Heart left ventricle (tissue), 13 donors: ENCODE measurements at regions not wholly inside any gene's neighbourhood (a gene's known extent, or its start where the extent isn't known, plus 50 kb on each side); places are given as distances from the start of the nearest gene placed in this dataset.

ENCODE experiments used
- POLR2A ChIP-seq, 2 donors: fragments of 450-650 bp; IDR thresholded peaks; one replicate each; pipeline ENCODE4 v1.6.1; 2017; ENCODE audit warnings: antibody characterized with exemption in 2 of 2, mild to moderate bottlenecking in 2 of 2, moderate library complexity in 2 of 2
- TF ChIP-seq, protein P1 (sequence below), 12 donors: fragments of 200-600 bp; sonication (generic) in 4 of 12; IDR thresholded peaks; one replicate each; pipeline versions ENCODE4 v1.5.0 to v1.8.0; 2018 to 2022; ENCODE audit warnings: antibody characterized with exemption in 12 of 12, mild to moderate bottlenecking in 5 of 12
- donor health status: ischemic (EF 13 %, LVEDD 7.1; RV severe dilation, severe dysfunction).
- donor health status: DM: no; HTN: yes; CAD: no.
- donor health status: DM: no; HTN: no; CAD: no.
- donor health status: ischemic (EF 25% LVEDD 6.9; RV normal size, moderate dysfunction).
- donor health status: ischemic (EF 25% LVEDD 5.7; RV mildly dilated, moderate dysfunction).
- donor health status: ischemic (EF 35%, LVEDD 5.7; RV mildly dilated, moderate dysfunction).
- donor health status: nonischemic (EF 11% LVEDD 7.7; RV severe dilation, severe dysfunction).
- donor health status: DM: yes; HTN: yes; CAD: no.
- donor health status: PGD.
- donor health status: ischemic (EF 29% LVEDD 5.4; RV normal size, mild dysfunction).
- donor health status: nonischemic (EF 23%, LVEDD 6.1; RV moderate dilation, normal function).

GRCh38 chr5:111676926-111677415, 80.0 kb downstream of the NREP start:
- TF ChIP-seq, protein P1, sequence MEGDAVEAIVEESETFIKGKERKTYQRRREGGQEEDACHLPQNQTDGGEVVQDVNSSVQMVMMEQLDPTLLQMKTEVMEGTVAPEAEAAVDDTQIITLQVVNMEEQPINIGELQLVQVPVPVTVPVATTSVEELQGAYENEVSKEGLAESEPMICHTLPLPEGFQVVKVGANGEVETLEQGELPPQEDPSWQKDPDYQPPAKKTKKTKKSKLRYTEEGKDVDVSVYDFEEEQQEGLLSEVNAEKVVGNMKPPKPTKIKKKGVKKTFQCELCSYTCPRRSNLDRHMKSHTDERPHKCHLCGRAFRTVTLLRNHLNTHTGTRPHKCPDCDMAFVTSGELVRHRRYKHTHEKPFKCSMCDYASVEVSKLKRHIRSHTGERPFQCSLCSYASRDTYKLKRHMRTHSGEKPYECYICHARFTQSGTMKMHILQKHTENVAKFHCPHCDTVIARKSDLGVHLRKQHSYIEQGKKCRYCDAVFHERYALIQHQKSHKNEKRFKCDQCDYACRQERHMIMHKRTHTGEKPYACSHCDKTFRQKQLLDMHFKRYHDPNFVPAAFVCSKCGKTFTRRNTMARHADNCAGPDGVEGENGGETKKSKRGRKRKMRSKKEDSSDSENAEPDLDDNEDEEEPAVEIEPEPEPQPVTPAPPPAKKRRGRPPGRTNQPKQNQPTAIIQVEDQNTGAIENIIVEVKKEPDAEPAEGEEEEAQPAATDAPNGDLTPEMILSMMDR (IDR thresholded peaks at IDR 0.05), result no peak
- TF ChIP-seq POLR2A (IDR thresholded peaks at IDR 0.05), result no peak
